A549 (cell line): ENCODE measurements at regions not wholly inside any gene's neighbourhood (a gene's known extent, or its start where the extent isn't known, plus 50 kb on each side); places are given as distances from the start of the nearest gene placed in this dataset.

Experiments used
- ATAC-seq, 2 experiments: fragments of 200-7000 bp in 1 of 2; fragments of >200 bp in 1 of 2; cut with Nextera tagmentation in 1 of 2; cut with Tn5 transposase in 1 of 2; 3 replicates each; pipeline versions ENCODE4 v1.8.0 to v1.9.1; 2018 to 2020; ENCODE audit warnings: mild to moderate bottlenecking in 1 of 2, moderate library complexity in 1 of 2
- CTCF ChIA-PET: fragments of 300-600 bp; sonication (Branson Sonifier 250); formaldehyde crosslinking; extraction: SDS; loops from one replicate; lab custom pipeline; 2021; ENCODE audit warnings: antibody characterized with exemption, inconsistent platforms; lab: Yijun Ruan, JAX
- POLR2A ChIA-PET: fragments of 350-600 bp; formaldehyde crosslinking; extraction: SDS; loops from one replicate; lab custom pipeline; 2021; ENCODE audit warnings: antibody characterized with exemption, inconsistent platforms; lab: Yijun Ruan, JAX
- DNase-seq, 2 experiments: peaks; one replicate each; pipeline versions ENCODE4 v3.0.0 to v3.0.0-alpha.2; 2011 to 2016; ENCODE audit warnings: low read depth in 1 of 2, low spot score in 1 of 2
- FAIRE-seq: peaks from 2 replicates; lab custom pipeline; 2011; peaks lifted over from hg19 to GRCh38; lab: Jason Lieb, UNC
- H3K27ac ChIP-seq, 2 experiments: fragments of >200 bp; sonication (Bioruptor Twin); formaldehyde crosslinking; 3 replicates each; pipeline ENCODE4 v1.5.1; 2016 to 2017
- H3K4me1 ChIP-seq: fragments of >200 bp; sonication (Bioruptor Twin); formaldehyde crosslinking; 3 replicates; pipeline ENCODE4 v1.6.1; 2016
- H3K4me2 ChIP-seq: fragments of >200 bp; sonication (Bioruptor Twin); formaldehyde crosslinking; 3 replicates; pipeline ENCODE4 v1.6.1; 2016
- H3K4me3 ChIP-seq: fragments of >200 bp; sonication (Bioruptor Twin); formaldehyde crosslinking; 3 replicates; pipeline ENCODE4 v1.5.1; 2016
- H3K9me3 ChIP-seq: fragments of >200 bp; sonication (Bioruptor Twin); formaldehyde crosslinking; 3 replicates; pipeline ENCODE4 v1.6.1; 2016
- CHD2 ChIP-seq: fragments of 150-350 bp; IDR thresholded peaks from 2 replicates; pipeline ENCODE4 v1.6.1; 2014; ENCODE audit warnings: low read length; ENCODE audit not compliant: partially characterized antibody
- FOXS1 ChIP-seq: fragments of 250-450 bp; sonication (Bioruptor Pico); IDR thresholded peaks from 2 replicates; pipeline ENCODE4 v1.5.0; 2020; ENCODE audit warnings: mild to moderate bottlenecking, moderate library complexity
- HOXB13 ChIP-seq: fragments of 250-450 bp; sonication (Bioruptor Pico); IDR thresholded peaks from 2 replicates; pipeline ENCODE4 v1.5.0; 2020; ENCODE audit warnings: low read depth, mild to moderate bottlenecking, moderate library complexity
- NFE2L2 ChIP-seq: fragments of 150-350 bp; conservative IDR thresholded peaks from 2 replicates; pipeline ENCODE4 v1.6.1; 2014; ENCODE audit warnings: low read length
- PHF8 ChIP-seq: fragments of 200-600 bp; sonication (generic); IDR thresholded peaks from 2 replicates; pipeline ENCODE4 v1.6.1; 2016; ENCODE audit warnings: low read depth, mild to moderate bottlenecking, antibody characterized with exemption, moderate library complexity, borderline replicate concordance
- RAD21 ChIP-seq, 2 experiments: fragments of >200 bp in 1 of 2; sonication (Bioruptor Twin) in 1 of 2; formaldehyde crosslinking in 1 of 2; IDR thresholded peaks in 1 of 2; conservative IDR thresholded peaks in 1 of 2; 2 replicates in 1 of 2; 3 replicates in 1 of 2; pipeline ENCODE4 v1.6.1; 2012 to 2018; ENCODE audit warnings: inconsistent platforms in 1 of 2
- REST ChIP-seq: fragments of 200-600 bp; sonication (generic); IDR thresholded peaks from 2 replicates; pipeline ENCODE4 v1.6.1; 2016; ENCODE audit warnings: antibody characterized with exemption, mild to moderate bottlenecking, moderate library complexity
- SREBF2 ChIP-seq: fragments of 450-650 bp; IDR thresholded peaks from 2 replicates; pipeline ENCODE4 v1.6.1; 2014; ENCODE audit warnings: mild to moderate bottlenecking, moderate library complexity
- ZNF302 ChIP-seq: fragments of 250-450 bp; sonication (Bioruptor Pico); IDR thresholded peaks from 2 replicates; pipeline ENCODE4 v1.9.0; 2021; ENCODE audit warnings: inconsistent platforms, mild to moderate bottlenecking, moderate library complexity
- WGBS: methylation state at CpG from one replicate; pipeline ENCODE4 v1.1.6; 2017; ENCODE audit errors: missing lambda C conversion rate; 5-methylcytosine and 5-hydroxymethylcytosine counted together
- small RNA-seq, 6 experiments: library from RNA; depleted of rRNA; stranded (forward); fragments of <200 nt; gene quantifications; one replicate each; pipeline ENCODE3, GENCODE V24; 2012

GRCh38 chr12:40634517-40635131 is 57.6 kb upstream of the CNTN1 start:
- DNase-seq = no peak

GRCh38 chr12:40635141-40635731 is 57.0 kb upstream of the CNTN1 start:
- no peak for ATAC-seq
- 13% methylated on average over 1 of the region's 1 CpG for WGBS
- POLR2A ChIA-PET = no interaction called here

More at GRCh38 chr12:40634517-40635131, 57.6 kb upstream of the CNTN1 start:
- Histone ChIP-seq H3K4me3 (no peak overlapping the region), H3K4me2 (no peak overlapping the region), H3K27ac (no peak overlapping the region), H3K4me1 (peaks cover 17% of the 10 kb centered on the region), H3K9me3 (no peaks in the 10 kb centered on the region; the same call in 2 of the 3 replicates)
- FAIRE-seq (no peak), ATAC-seq (peak in 1 of 2 experiments; percentile 36; a peak in 1 of 6 replicates)
- ChIA-PET CTCF (interaction anchor here (0.6 kb wide), 1 partner anchor 489 kb away, joined by 3 read pairs; no protein-coding TSS in a partner anchor), POLR2A (no interaction called here)
- 66% methylated on average over 3 of the region's 3 CpGs for WGBS
- TF ChIP-seq REST (no peak), PHF8 (no peak), CHD2 (no peak), FOXS1 (CRISPR knock-in tag) (no peak), ZNF302 (CRISPR knock-in tag) (no peak), NFE2L2 (no peak), HOXB13 (CRISPR knock-in tag) (no peak), SREBF2 (no peak)

More at GRCh38 chr12:40635141-40635731, 57.0 kb upstream of the CNTN1 start:
- Histone ChIP-seq H3K4me1 (peaks cover 17% of the 10 kb centered on the region), H3K9me3 (no peaks in the 10 kb centered on the region; the same call in 2 of the 3 replicates), H3K4me3 (no peak overlapping the region), H3K4me2 (no peak overlapping the region), H3K27ac (no peak overlapping the region)
- TF ChIP-seq CHD2 (no peak), RAD21 (conservative IDR thresholded peaks at IDR 0.05 in 1 of 2, IDR thresholded peaks at IDR 0.05 in 1 of 2) (no peak)
- DNase-seq (no peak), FAIRE-seq (no peak)
- CTCF ChIA-PET = no interaction called here

Small RNA genes lying in the stretch of these regions (small RNA-seq; reads per million reads assigned to genes)
- 0 to 0.26 (median 0) reads per million in 6 experiments for gene RNU6-713P
